ENCODE measurements at regions not wholly inside any gene's neighbourhood (a gene's known extent, or its start where the extent isn't known, plus 50 kb on each side); places are given as distances from the start of the nearest gene placed in this dataset.

DNA sequence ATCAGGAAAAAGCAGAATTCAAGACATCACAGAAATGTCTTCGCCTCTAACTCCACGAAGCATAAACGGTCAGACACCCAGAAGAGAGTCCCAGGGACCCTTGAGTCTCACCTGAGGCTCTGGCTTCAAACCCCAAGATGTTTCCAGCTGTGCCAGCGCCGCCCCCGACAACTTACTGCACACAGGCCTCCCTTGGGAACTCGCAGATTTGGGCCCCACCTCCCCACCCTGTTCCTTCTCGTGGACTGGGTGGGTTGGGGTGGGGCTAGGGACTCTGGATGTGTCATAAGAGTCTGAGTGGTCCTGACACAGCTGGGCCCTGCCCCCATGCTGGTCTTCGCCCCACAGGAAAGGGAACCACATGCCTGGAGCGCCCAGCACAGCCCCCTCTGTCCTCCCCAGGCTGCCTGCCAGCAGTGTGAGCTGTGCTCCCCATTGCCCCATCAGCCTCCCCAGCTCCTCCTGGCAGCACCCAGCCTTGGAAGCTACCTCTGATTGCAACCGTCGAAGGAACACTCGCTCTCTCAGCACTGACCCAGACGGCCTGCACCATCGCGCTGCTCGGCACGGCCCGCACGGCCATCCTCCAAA lies 147.5 kb downstream of the CRYBB2 start:
- no peak for DNase-seq (ENCODE audit: low spot score)

DNA sequence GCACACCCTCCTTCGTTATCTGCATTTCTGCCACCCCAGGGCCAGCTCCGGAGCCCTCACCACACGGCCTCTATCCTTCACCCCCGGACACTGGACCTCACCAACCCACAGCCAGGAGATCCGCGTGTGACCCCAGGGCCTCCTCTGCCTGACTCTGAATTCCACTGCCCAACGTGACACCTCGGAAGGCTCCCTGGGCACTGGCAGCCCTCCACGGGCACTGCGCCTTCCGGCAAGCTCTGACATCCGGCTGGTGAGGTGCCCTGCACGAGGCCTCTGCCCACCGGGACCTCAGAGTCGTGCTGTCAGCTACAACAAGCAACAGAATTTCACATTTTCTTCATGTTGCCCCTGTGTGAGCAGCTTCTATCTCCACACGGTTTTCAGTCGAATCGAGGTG lies 148.3 kb downstream of the CRYBB2 start:
- DNase-seq (ENCODE audit: low spot score) = no peak

DNA sequence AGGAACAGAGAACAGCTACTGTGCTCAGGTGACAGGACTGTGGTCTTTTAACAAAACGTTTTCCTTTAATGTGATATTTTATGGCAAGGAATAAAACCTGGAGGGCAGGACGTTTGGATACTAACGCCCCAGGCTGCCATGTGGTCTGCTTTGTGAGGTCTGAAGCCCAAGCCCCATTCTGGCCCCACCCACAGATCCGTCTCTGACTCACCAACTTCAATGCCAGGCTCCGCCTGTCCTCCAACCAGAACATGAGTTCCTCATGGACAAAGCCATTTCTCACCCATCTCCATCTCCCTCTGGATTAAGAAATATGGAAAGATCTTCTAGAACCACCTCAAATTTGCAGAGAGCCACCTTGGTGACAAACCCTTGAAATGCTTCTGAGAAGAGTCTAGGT lies 148.8 kb downstream of the CRYBB2 start:
- DNase-seq (ENCODE audit: low spot score) = no peak

DNA sequence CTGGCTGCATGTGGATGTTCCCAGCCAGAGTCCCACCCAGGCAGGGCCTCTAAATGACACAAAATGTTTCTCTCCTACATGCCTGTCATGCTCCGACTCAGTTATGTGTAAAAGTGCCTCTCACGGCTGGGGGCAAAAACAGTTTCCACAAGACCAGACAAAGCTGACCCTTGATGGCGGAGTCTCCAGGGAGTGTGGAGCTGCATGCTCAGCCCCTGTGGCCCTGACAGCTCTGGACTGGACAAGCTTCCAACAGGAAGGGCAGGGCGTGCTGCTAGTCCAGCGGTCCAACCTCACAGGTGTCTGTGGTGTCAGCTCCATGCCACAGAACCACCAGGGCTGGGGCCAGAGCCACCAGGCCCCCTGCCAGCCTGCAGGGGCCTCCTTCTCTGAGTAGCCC lies 149.6 kb downstream of the CRYBB2 start:
- DNase-seq (ENCODE audit: low spot score) = no peak

DNA sequence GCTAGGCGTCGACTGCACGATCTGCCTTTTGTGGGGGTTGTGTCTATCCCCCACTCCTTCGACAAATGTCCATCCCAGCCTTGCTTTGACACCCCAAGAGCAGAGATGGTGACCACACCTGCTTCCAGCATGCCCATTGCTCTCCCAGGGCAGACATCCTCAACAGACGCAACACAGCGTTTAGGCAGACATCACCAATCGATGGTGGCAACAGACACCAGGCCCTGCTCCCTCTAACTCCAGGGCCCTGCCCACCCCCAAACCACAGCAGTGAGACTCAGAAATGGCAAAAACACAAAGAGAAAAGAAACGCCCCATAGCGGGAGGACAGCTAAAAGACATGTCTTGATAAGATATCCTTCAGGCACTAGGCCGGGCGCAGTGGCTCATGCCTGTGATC lies 150.9 kb downstream of the CRYBB2 start:
- no peak for DNase-seq (ENCODE audit: low spot score)

DNA sequence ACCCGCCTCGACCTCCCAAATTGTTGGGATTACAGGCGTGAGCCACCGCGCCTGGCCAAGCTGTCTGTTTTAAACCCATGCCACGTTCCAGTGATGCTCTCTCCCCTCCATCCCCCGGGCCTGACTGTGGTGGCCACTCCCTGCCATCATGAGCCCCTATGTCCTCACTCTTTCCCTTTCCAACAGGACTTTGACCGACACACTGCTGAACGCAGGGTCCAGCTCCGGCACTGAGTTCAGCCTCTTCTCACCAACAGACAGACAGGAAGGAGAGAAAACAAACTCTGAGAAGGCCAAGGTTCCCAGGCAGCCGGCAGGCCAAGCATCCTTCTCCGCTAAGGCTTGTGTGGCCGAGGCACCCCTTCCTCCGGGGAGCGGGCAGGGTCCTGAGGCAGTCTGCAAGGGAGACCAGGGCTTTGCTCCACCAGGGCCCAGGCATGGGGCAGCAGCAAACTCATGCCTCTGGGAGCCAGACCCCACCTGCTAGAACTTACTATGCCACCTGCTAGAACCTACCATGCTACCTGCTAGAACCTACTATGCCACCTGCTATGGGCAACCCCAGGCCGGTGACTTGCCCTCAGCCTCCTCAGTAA lies 152.7 kb downstream of the CRYBB2 start:
- DNase-seq (ENCODE audit: low spot score) = no peak

DNA sequence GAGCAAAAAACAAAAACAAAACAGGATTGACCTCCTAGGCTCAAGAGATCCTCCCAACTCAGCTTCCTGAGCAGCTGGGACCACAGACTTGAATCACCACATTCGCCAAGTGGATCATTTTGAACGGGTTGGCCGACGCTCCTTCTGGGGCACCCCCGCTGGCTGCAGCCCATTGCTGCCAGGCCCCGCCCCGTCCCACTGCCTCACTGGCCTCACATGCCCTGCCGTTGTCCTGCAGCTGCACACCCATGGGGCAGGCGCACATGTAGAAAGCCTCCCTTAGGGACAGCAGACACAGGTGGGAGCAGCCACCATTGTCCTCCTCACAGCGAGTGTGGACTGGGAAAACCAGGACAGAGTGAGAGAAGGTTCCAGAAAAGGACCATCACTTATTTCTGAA lies 154.5 kb downstream of the CRYBB2 start:
- DNase-seq (ENCODE audit: low spot score) = no peak

DNA sequence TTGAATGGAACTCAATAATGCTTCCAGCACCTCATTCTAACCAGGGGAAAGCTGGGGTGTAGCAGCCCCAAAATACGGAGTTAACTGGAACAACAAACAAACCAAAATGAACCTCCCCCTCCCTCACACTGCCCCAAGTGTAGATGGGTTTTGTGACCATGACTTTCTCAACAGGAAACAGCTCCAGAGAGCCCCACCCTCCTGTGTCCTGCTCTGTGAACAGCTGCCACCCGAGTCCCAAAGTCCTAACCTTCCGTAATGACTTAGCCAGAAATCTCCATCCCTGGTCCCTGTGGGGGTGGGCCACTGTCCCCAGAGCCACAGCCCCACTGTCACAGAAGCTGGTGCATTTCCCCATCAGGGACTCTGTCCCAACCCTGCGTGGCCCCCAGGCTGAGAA lies 155.4 kb downstream of the CRYBB2 start:
- DNase-seq (ENCODE audit: low spot score) = no peak

DNA sequence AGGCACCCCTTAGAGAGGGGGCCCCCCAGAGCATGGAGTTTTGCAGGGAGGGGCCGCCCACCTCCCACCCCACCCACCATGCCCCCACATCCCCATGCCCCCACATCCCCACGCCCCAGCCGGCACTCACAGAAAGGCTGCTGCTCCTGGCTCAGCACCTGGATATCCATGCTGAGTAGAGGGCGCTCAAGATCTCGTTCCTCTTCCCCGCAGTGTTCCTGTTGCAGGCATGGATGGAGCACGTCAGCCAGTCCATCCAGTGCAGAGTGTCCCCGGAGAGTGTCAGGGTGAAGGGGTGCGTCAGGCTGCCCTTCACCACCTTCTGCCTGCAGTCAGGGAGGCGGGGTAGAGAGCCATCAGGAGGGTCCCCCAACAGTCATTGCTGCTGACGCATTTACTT lies 156.2 kb downstream of the CRYBB2 start:
- DNase-seq (ENCODE audit: low spot score) = no peak

DNA sequence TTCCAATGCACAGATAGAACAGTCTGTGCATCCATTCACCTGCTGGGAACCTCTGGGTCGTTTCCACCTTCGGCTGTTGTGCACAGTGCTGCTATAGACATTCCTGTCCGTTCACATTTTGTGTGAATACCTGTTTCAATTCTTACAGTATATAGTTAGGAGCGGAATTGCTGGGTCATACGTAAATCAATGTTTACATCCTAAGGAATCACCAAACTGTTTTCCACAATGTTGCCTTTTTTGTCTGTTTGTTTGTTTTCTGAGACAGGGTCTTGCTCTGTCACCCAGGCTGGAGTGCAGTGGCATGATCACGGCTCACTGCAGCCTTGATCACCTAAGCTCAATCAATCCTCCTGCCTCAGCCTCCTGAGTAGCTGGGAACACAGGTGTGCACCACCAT lies 158.3 kb downstream of the CRYBB2 start:
- no peak for DNase-seq (ENCODE audit: low spot score)

DNA sequence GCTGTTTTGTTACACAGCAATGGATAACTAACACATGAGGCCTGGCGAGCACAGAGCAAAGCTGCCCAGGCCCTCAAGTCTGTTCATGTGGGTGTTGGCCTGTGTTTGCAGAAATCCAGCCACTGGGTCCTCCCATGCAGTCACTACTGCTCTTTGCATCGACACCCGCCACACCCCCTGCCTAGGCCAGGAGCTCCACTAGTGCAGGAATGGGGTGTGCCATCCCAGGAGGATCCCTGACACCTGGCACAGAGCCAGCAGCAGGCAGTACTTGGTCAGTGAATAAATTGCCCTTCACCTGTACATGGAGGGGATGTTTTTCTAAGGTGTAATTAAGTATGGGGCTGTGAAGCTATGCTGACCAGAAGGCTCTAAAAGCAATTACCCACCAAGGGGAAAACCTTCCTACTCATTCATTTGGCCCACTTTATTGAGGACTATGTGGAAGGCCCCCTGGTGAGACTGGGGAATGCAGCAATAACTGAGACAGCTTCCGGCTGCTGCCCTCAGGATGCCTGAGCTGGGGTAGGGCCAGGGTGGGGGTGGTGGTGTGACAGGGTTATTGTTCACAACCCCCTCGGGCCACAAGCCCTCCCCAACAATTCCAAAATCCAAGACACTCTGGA lies 160.8 kb downstream of the CRYBB2 start:
- DNase-seq (ENCODE audit: low spot score) = no peak

DNA sequence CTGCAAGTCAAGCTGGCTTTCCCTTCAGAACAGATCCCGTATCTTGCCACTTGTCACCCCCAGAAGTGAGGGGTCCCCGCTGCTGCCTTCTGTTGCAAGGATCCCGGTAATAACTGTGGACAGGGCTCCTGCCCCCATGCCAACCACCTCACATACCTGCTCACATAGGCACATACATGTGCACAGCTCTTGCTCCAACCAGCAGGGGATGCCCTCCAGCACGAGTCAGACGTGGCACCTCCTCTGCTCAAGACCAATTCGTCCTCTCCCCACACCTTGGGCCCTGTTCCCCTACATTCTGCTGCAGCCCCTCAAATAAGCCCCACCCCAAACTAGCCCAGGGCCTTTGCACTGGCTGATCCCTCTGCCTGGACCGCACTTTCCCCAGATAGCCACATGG lies 163.3 kb downstream of the CRYBB2 start:
- no peak for DNase-seq (ENCODE audit: low spot score)

DNA sequence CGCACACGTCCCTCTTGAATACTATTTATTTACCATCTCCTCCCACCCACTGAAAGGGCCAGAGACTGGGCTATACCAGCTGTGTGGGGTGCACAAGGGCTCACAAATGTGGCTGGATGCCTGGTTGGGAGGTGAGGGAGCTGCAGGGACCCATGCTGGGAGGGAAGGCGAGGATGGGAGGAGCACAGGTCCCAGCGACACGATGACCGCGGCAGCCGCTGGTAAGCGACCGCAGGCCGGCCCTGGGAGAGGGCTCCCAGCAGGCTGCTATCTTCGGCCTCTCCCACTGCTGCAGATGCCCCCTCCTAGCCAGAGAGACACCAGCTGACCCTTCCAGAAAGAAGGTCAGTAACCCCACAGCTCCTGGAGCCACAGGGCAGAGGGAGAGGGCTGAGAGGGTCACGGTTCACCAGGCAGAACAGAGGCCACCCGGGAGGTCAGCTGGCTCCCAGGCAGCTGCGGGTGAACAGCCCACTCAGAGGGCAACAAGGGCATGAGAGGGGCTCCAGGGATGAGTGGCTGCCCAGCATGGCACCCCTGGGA lies 163.9 kb downstream of the CRYBB2 start:
- DNase-seq (ENCODE audit: low spot score) = no peak

DNA sequence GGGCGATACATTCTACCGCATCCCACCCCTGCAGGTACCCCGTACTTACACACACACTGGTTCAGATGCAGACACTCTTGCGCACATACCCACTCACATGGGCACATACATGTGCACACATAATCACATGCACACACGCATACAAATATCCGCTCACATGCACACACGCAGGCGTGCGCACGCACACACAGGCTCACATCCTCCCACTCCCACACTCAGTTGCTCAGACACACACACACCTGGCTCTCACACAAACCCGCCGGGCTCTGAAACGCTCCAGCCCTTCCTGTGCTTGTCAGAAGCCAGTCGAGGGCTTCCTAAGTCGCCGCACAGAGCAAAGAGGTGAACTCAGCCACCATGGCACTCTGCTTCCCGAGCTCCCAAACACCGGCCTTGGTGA lies 164.5 kb downstream of the CRYBB2 start:
- DNase-seq (ENCODE audit: low spot score) = no peak

DNA sequence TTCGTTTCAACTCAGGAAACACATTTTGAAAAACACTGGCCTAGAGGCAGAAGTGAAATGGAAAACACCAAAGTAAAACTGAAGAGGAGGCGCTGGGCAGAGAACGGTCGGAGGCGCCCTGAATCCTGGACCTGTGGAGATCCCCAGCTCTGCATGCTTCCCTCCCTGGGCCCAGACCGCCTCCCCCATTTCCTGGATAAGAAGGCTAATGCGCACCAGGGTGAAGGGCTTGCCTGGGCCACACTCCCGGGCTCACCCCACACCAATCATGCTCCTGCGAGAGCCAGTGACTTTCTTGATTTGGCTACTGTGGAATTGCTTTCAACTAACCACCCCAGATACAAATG lies 167.1 kb downstream of the CRYBB2 start:
- DNase-seq (ENCODE audit: low spot score) = no peak

DNA sequence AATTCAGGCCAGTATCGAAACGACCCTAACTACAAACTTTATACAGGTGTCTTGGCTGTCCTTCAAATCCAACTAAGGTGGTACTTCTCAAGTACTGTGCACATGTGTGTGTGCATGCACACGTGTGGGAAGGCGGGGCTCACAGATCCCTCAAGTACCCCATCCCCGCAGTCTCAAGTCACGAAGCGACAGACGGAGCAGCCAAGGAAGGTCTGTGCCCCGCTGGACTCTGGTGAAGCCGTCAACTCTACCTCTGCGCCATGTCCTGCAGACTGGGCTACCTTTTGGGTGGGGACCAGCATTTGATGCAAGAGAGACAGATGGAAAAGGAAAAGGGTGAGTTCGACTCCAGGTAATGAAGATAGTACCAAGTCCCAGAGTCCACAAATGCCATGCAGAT lies 169.0 kb downstream of the CRYBB2 start:
- no peak for DNase-seq (ENCODE audit: low spot score)

DNA sequence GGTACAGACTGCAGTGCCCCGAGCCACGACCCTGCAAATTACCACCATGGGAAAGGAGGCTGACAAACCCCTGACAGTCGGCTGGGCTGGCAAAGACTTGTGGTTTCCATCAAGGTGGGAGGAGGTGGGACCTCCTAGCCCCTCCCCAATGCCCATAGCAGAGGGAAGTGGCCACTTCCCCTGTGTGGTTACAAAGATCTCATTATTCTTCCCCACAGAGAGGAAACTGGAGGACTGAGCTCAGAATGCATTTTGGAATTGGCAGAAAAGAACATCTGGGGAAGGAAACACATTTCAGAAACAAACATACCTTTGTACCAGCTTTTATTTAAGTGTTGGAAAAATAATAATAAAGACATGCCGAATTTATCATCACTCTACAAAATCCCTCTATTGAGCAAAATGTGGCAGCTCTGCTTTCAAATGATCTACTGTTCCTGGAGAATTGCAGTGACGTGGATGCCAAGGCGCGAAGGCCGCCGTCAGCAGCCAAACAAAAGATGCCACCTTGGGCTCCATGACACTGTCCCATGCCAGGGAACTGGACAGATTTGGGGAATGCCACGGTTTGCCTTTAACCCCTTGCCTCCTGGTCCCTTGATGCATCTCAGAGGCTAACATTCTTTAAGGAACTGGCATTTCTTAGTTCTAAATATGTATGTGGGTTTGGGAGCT lies 169.6 kb downstream of the CRYBB2 start:
- no peak for DNase-seq (ENCODE audit: low spot score)

DNA sequence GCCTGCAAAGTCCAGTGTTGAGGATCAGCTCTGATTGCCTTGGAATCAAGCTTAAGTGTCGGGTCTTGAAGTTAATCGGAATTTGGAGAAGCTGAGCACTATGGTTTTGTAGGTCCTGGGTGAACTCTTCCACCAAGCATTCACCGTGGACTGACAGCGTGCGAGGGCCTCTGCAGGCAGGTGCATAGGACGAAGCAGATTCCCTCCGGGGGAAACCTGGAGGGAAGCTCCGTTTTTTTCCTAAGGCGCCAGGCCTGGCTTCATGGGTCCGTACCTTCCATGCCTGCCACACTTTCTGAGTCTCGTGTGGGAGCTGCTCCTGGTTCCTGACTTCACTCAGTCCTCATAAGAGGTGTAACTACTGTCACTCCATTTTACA lies 170.1 kb downstream of the CRYBB2 start:
- DNase-seq (ENCODE audit: low spot score) = no peak

DNA sequence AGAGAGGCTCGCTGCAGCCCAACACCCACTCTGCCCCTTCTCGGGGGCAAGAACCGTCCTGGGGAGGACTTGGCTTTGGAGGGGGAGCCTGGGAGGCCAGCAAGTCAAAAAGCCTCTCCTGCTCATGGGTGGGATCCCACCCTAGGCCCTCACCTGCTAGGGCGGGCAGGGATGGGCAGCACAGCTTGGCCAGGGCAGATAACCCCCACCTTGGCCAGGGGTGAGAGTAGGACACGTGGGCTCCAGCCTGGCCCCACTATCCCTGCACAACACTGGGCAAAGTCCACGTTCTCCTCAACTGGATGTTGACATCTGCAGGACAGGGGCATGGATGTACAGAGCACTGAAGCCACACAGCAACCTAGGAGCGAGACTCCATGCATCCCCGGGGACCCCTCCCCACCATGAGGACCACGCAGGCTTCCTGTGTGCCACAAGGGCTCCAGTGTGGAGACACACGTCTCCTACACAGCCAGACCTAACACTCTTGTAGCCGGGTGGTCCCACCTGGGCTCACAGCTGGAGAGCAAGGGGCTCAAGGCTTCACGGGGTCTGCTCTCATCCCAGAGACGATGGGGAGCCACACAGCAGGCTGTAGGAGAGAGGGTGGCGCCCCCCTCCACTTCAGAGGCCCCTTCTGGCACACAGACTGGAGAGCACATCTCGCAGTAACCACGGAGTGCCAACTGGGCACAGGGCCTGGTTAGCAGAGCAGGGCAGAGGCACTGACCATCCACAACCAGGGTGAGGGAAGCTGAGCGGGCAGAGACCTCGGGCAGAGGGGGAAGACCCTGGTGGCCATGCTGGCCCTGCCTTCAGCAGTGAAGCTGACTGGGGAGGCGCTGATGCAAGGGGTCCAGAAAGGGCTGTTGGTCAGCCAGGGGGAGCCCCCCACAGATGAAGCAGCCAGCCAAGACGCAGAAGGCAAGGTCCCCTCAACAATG lies 171.1 kb downstream of the CRYBB2 start:
- DNase-seq (ENCODE audit: low spot score) = no peak

DNA sequence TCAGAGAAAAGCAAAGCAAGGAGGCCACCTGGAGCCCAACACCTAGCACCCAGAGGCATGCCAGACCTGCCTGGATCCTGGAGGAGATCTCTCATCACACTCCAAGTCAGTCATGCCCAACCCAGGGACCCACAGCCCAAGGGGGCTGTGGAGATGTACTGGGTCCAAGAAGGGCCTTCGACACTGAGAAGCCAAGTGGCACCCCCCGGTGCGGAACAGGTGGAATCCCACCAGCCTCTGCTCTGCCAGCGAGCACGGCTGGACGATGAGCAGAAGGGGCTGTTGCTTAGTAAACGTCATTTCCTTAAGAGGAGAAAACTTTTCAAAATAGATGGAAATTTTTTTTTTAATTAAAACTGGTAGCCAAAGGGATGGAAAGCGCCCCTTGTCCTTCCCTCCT lies 171.9 kb upstream of the GRK3 start:
- no peak for DNase-seq (ENCODE audit: low spot score)

DNA sequence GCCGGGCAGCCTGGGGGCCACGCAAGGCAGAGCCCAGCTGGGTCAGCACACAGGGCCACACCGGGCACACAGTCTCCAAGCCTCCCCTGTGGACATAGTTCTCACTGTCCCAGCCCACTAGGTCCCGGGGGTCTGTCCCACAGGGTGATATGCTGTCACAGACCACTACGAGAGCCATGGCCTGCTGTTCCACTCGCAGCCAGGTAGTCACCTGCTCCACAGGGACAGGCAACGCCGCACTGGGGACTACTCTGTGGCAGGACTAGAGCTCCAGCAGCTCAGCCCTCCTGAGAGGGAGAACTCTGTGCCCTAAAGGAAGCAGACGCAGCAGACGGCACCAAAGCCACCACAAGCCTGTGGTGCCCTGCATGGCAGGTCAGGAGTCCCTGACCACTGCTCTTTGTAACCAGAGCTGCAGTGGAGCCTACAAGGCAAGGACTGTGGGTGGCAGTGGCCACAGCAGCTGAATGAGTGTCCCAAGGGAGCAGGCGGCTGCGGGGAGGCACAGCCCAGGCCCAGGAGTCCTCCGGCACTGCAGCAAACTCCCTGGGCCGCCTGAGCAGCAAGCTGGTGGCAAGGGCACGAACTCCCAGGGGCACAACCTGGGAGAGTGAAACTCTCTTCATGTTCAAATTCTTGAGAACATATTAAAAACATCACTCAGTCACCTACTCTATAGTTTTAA lies 171.2 kb upstream of the GRK3 start:
- no peak for DNase-seq (ENCODE audit: low spot score)

DNA sequence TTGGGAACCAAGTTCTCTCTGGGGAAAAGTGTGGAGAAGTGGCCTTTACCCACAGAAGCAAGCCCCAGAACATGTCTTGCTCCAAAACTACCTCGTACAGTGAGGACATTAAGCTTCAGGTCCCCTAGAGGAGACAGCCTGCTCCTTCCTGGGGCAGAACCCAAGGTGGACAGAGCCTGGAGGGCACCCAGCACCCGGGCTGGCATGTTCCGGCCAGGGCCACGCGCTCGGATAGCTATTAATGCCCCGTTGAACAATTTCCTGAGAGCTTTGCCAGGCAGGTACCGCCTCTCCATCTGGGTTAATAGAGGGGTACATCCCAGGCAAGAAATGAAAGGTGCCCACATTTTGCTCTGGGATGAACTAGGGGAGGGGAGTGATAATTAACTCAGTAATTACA lies 169.0 kb upstream of the GRK3 start:
- DNase-seq (ENCODE audit: low spot score) = no peak

All from HuH-7.5 (cell line).